Tibial nerve (tissue), 4 donors: ENCODE measurements at regions not wholly inside any gene's neighbourhood (a gene's known extent, or its start where the extent isn't known, plus 50 kb on each side); places are given as distances from the start of the nearest gene placed in this dataset.

ENCODE experiments used
- CTCF ChIP-seq, 5 experiments: fragments of 200-600 bp in 3 of 5; fragments of 450-650 bp in 2 of 5; sonication (generic) in 3 of 5; IDR thresholded peaks; one replicate each; pipeline ENCODE4 v1.5.1; 2016 to 2019; ENCODE audit warnings: antibody characterized with exemption in 5 of 5, mild to moderate bottlenecking in 3 of 5, moderate library complexity in 2 of 5
- EP300 ChIP-seq, 2 donors: sonication (generic); formaldehyde crosslinking; IDR thresholded peaks; one replicate each; pipeline ENCODE4 v1.6.1; 2017; ENCODE audit warnings: antibody characterized with exemption in 2 of 2, mild to moderate bottlenecking in 1 of 2
- POLR2A ChIP-seq, 2 donors: fragments of 450-650 bp; IDR thresholded peaks; one replicate each; pipeline ENCODE4 v1.6.1; 2017; ENCODE audit warnings: antibody characterized with exemption in 2 of 2, mild to moderate bottlenecking in 2 of 2, moderate library complexity in 2 of 2

- no peak for TF ChIP-seq CTCF (IDR thresholded peaks at IDR 0.05)
- no peak for TF ChIP-seq POLR2A (IDR thresholded peaks at IDR 0.05)
- TF ChIP-seq EP300 (IDR thresholded peaks at IDR 0.05), result no peak
Measured at GRCh38 chr17:77808686-77809425, 149.6 kb upstream of the TNRC6C start.
